Left ventricle myocardium inferior (tissue), 1 donor: ENCODE measurements at regions not wholly inside any gene's neighbourhood (a gene's known extent, or its start where the extent isn't known, plus 50 kb on each side); places are given as distances from the start of the nearest gene placed in this dataset.

Experiments used
- DNase-seq: peaks from one replicate; pipeline ENCODE4 v3.0.0-alpha.2; 2020
- H3K27ac ChIP-seq: fragments of 200-600 bp; replicated peaks from 2 replicates; pipeline ENCODE4 v1.8.0; 2021
- H3K27me3 ChIP-seq: fragments of 200-600 bp; 2 replicates; pipeline ENCODE4 v1.8.0; 2021; ENCODE audit warnings: low read depth
- H3K36me3 ChIP-seq: fragments of 200-600 bp; 2 replicates; pipeline ENCODE4 v1.8.0; 2021
- H3K4me1 ChIP-seq: fragments of 200-600 bp; 2 replicates; pipeline ENCODE4 v1.8.0; 2021
- H3K4me3 ChIP-seq: fragments of 200-600 bp; 2 replicates; pipeline ENCODE4 v1.8.0; 2021; ENCODE audit warnings: mild to moderate bottlenecking, moderate library complexity
- H3K9me3 ChIP-seq: fragments of 200-600 bp; replicated peaks from 2 replicates; pipeline ENCODE4 v1.8.0; 2021
- intact Hi-C: fragments of 100-400 bp; cut with micrococcal nuclease; formaldehyde crosslinking; loops from one replicate; pipeline ENCODE4 v1.11.0; 2022
- TF ChIP-seq, protein P1 (sequence below): fragments of 200-600 bp; IDR thresholded peaks from 2 replicates; pipeline ENCODE4 v1.8.0; 2021; ENCODE audit warnings: antibody characterized with exemption, mild to moderate bottlenecking, borderline replicate concordance
- donor health status: DM: no; HTN: yes; CAD: no; lungs with severe emphysema.

DNA sequence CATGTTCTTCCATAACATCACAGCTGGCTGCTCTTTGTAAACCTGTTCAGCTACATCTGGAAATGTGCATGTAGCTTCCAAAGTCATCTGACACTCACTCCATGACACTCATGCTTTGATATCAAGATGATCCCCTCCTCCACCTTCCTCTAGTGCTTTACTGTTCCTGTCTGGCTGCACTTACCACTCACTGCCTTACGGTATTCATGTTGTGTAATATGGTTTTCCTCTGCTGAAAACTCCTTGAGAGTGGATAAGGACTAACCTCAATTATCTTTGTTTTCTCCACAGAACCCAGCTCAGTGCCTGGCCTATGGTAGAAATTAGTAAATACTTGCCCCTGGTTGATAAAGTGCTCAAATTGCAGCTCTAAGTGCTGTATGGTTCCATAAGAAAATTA, 483.9 kb downstream of the HTR7 start:
- DNase-seq = no peak
- intact Hi-C loops = no loop called here
- H3K4me1 ChIP-seq = no peaks in the 10 kb centered on the region
- no peak overlapping the region for H3K27ac ChIP-seq
- H3K9me3 ChIP-seq = no peaks in the 10 kb centered on the region
- TF ChIP-seq, protein P1, sequence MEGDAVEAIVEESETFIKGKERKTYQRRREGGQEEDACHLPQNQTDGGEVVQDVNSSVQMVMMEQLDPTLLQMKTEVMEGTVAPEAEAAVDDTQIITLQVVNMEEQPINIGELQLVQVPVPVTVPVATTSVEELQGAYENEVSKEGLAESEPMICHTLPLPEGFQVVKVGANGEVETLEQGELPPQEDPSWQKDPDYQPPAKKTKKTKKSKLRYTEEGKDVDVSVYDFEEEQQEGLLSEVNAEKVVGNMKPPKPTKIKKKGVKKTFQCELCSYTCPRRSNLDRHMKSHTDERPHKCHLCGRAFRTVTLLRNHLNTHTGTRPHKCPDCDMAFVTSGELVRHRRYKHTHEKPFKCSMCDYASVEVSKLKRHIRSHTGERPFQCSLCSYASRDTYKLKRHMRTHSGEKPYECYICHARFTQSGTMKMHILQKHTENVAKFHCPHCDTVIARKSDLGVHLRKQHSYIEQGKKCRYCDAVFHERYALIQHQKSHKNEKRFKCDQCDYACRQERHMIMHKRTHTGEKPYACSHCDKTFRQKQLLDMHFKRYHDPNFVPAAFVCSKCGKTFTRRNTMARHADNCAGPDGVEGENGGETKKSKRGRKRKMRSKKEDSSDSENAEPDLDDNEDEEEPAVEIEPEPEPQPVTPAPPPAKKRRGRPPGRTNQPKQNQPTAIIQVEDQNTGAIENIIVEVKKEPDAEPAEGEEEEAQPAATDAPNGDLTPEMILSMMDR = no peak
- no peaks in the 10 kb centered on the region for H3K36me3 ChIP-seq
- H3K4me3 ChIP-seq = no peak overlapping the region
- no peaks in the 10 kb centered on the region for H3K27me3 ChIP-seq

DNA sequence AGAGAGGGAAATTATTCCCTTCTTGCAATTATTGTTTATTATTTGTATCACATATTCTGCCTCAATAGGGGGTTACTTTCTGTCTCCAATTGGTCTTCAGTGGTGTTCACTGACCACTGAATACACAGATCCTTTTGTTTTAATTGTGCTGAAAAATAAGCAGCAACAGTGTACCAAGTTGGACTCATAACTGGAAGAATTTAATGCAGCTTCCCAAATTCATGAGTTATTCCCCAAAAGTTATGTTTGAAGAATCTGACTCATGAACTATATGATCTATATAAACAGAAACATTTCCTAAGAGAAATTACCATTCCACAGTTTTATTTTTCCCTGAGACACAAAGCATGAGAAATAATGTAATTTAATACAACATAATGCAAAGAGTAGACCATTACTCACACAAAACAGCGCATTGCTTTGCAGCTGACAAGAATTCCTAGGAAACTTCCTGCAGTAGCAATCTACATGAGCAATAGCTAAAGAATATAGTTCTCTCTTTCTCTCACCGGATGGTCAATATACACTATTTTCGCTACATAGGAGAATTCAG, 479.2 kb downstream of the HTR7 start:
- no peak for DNase-seq
- no peaks in the 10 kb centered on the region for H3K4me1 ChIP-seq
- H3K9me3 ChIP-seq = no peaks in the 10 kb centered on the region
- H3K27ac ChIP-seq = no peak overlapping the region
- no peaks in the 10 kb centered on the region for H3K36me3 ChIP-seq
- intact Hi-C loops = no loop called here
- TF ChIP-seq, protein P1 = no peak
- no peaks in the 10 kb centered on the region for H3K27me3 ChIP-seq
- no peak overlapping the region for H3K4me3 ChIP-seq

DNA sequence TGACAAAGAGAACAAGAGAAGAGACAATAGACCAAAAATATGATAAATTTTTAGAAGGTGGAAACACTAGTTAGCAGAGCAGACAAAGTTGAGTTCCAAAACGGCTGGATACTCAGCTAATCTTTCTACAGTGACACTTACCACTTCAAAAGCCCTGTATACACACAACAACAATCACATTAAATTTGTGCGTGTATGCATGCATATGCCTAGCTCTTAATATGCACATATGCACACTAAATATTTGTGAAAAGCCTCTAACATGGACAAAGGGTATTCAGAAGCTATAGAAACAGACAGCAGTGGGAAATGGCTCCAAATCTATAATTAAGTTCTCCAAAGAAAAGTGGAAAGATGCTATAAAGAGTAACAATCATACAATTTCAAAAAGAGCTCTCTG, 476.4 kb downstream of the HTR7 start:
- intact Hi-C loops = no loop called here
- Histone ChIP-seq H3K27me3 (no peaks in the 10 kb centered on the region), H3K4me3 (no peak overlapping the region), H3K36me3 (no peaks in the 10 kb centered on the region), H3K4me1 (no peaks in the 10 kb centered on the region), H3K9me3 (no peaks in the 10 kb centered on the region), H3K27ac (no peak overlapping the region)
- TF ChIP-seq, protein P1 = no peak
- DNase-seq = no peak

DNA sequence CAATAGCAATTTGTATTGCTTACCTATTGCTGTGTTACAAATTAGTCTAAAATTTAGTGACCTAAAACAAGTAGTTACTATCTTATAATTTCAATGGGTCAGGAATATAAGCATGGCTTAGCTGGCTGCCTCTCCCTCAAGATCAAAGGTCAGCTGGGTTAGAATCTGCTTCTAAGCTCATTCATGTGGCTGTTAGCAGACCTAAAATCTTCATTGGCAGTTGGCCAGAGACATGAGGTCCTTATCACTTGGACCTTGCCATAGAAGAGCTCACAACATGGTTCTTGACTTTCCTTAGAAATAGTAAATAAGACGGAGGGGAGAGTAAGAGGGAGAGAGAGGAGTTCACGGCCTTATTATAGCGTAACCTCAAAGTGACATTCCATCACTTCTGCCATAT, 468.0 kb downstream of the HTR7 start:
- intact Hi-C loops = no loop called here
- no peaks in the 10 kb centered on the region for H3K9me3 ChIP-seq
- no peaks in the 10 kb centered on the region for H3K4me1 ChIP-seq
- no peak for DNase-seq
- TF ChIP-seq, protein P1 = no peak
- H3K36me3 ChIP-seq = no peaks in the 10 kb centered on the region
- H3K4me3 ChIP-seq = no peak overlapping the region
- no peaks in the 10 kb centered on the region for H3K27me3 ChIP-seq
- H3K27ac ChIP-seq = no peak overlapping the region

DNA sequence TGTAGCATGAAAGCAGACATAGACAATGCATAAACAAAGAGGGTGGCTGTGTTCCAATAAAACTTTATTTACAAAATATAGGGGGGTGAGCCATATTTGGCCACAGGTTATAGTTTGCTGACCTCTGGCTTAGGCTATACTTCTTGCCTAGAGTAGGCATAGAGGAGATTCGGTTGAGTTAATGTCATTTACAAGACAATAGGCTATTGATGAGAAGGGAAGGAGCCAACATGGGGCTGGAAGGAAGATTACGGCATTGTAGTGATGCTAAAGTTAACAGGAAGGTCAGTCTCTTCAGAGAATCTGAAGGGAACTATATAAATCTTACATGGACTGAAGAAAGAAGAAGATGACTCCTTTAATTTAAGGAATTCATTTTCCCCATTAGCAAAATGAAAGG, 463.5 kb downstream of the HTR7 start:
- H3K9me3 ChIP-seq = no peaks in the 10 kb centered on the region
- TF ChIP-seq, protein P1 = no peak
- H3K4me1 ChIP-seq = no peaks in the 10 kb centered on the region
- no peaks in the 10 kb centered on the region for H3K36me3 ChIP-seq
- H3K27me3 ChIP-seq = no peaks in the 10 kb centered on the region
- intact Hi-C loops = no loop called here
- H3K4me3 ChIP-seq = no peak overlapping the region
- H3K27ac ChIP-seq = no peak overlapping the region
- no peak for DNase-seq
